Fibroblast of pulmonary artery (primary cell): ENCODE measurements at regions not wholly inside any gene's neighbourhood (a gene's known extent, or its start where the extent isn't known, plus 50 kb on each side); places are given as distances from the start of the nearest gene placed in this dataset.

ENCODE experiments used
- DNase-seq: peaks from one replicate; pipeline ENCODE4 v3.0.0-alpha.2; 2010; ENCODE audit warnings: low read depth
- H3K4me3 ChIP-seq: replicated peaks from 2 replicates; pipeline ENCODE4 v1.5.1; 2011; ENCODE audit warnings: low read depth, mild to moderate bottlenecking, control low read depth, low read length, moderate library complexity
- TF ChIP-seq, protein P1 (sequence below): IDR thresholded peaks from 2 replicates; pipeline ENCODE4 v1.5.1; 2011; ENCODE audit warnings: mild to moderate bottlenecking, control low read depth, low read length, inconsistent platforms; ENCODE audit errors: missing control alignments

DNA sequence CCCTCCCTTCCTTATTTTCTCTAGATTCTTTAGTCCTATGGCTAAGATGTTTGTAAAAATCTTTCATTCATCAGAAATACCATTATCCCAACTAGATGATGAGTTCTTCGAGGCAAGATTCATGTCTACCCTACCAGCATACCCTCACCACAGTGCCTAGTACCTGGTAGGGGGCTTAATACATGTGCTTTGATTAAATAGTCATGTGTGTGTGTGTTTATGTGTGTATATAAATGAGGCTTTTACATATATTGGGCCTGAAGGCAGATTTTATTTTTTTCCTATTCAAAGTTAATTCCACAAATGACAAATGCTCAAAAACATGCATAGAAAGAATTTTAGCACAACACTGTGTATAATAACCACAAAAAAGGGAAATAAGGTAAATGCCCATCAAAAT lies 193.0 kb upstream of the IRX3 start:
- TF ChIP-seq, protein P1, sequence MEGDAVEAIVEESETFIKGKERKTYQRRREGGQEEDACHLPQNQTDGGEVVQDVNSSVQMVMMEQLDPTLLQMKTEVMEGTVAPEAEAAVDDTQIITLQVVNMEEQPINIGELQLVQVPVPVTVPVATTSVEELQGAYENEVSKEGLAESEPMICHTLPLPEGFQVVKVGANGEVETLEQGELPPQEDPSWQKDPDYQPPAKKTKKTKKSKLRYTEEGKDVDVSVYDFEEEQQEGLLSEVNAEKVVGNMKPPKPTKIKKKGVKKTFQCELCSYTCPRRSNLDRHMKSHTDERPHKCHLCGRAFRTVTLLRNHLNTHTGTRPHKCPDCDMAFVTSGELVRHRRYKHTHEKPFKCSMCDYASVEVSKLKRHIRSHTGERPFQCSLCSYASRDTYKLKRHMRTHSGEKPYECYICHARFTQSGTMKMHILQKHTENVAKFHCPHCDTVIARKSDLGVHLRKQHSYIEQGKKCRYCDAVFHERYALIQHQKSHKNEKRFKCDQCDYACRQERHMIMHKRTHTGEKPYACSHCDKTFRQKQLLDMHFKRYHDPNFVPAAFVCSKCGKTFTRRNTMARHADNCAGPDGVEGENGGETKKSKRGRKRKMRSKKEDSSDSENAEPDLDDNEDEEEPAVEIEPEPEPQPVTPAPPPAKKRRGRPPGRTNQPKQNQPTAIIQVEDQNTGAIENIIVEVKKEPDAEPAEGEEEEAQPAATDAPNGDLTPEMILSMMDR, result no peak
- DNase-seq, result no peak
- H3K4me3 ChIP-seq, result no peak overlapping the region

GRCh38 chr16:54477714-54478113 lies 191.1 kb upstream of the IRX3 start:
- DNase-seq, result no peak
- TF ChIP-seq, protein P1, result no peak
- H3K4me3 ChIP-seq, result no peak overlapping the region

DNA sequence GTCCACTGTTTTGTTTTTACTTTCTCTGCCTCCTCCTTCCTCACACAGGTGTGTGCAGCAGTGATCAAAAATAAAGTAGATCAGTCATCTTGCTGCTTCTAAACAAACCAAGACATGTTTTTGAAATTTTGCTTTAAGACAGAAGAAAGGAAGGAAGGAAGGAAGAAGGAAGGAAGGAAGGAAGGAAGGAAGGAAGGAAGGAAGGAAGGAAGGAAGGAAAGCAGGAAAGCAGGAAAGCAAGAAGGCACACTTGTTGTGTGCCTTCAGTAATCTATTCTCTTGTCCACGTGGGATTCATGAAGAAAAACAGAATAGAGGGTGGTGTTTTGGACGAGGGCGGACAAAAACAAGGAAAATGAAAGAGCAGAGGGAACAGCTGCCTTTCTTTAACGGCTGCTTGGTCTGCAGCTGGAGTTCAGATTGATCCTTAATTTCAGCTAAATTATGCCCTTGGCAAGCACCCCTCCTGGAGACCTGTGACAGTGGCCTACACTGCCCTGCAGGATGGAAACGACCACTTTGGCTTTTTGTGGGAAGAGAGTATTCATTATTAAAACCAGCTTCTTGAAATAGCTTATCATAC lies 188.5 kb upstream of the IRX3 start:
- no peak for DNase-seq
- H3K4me3 ChIP-seq, result no peak overlapping the region
- TF ChIP-seq, protein P1, result no peak

GRCh38 chr16:54473226-54473993 lies 186.8 kb upstream of the IRX3 start:
- TF ChIP-seq, protein P1, result no peak
- DNase-seq, result no peak

GRCh38 chr16:54467398-54467797 lies 180.8 kb upstream of the IRX3 start:
- TF ChIP-seq, protein P1, result no peak
- no peak for DNase-seq
- no peak overlapping the region for H3K4me3 ChIP-seq

More at GRCh38 chr16:54473226-54473993, 186.8 kb upstream of the IRX3 start:
- H3K4me3 ChIP-seq, result no peak overlapping the region

DNA sequence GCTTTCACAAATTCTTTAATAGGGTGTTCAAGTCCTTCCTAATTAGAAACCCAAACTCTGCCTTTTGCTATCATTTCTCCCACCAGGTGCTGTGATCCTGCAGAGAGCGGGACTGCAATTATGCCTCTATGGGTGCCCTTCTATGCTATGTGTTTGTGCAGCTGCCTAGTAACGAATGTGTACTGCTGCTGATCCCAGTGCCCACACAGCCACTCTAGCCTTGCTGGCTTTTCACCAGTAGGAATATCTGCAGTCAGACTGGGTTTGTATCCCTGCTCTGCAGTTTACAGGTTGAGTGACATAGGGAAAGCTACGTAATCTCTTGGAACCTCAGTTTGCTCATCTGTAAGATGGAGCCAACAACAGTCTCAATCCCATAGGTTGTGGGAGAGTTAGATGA lies 179.6 kb upstream of the IRX3 start:
- no peak for DNase-seq
- TF ChIP-seq, protein P1, result no peak
- H3K4me3 ChIP-seq, result no peak overlapping the region
